Peyer's patch (tissue), 4 donors: ENCODE measurements at regions not wholly inside any gene's neighbourhood (a gene's known extent, or its start where the extent isn't known, plus 50 kb on each side); places are given as distances from the start of the nearest gene placed in this dataset.

Source experiments
- POLR2A ChIP-seq, 2 donors: fragments of 450-650 bp; IDR thresholded peaks; one replicate each; pipeline ENCODE4 v1.5.1; 2017; ENCODE audit warnings: antibody characterized with exemption in 2 of 2, mild to moderate bottlenecking in 2 of 2, moderate library complexity in 2 of 2
- TF ChIP-seq, protein P1 (sequence below), 6 experiments: fragments of 450-650 bp in 4 of 6; fragments of 200-600 bp in 2 of 6; sonication (generic) in 1 of 6; IDR thresholded peaks; one replicate each; pipeline ENCODE4 v1.5.1; 2017 to 2019; ENCODE audit warnings: antibody characterized with exemption in 6 of 6, mild to moderate bottlenecking in 3 of 6, moderate library complexity in 1 of 6

GRCh38 chr4:175229154-175229553, 311.0 kb downstream of the ADAM29 start:
- TF ChIP-seq, protein P1, sequence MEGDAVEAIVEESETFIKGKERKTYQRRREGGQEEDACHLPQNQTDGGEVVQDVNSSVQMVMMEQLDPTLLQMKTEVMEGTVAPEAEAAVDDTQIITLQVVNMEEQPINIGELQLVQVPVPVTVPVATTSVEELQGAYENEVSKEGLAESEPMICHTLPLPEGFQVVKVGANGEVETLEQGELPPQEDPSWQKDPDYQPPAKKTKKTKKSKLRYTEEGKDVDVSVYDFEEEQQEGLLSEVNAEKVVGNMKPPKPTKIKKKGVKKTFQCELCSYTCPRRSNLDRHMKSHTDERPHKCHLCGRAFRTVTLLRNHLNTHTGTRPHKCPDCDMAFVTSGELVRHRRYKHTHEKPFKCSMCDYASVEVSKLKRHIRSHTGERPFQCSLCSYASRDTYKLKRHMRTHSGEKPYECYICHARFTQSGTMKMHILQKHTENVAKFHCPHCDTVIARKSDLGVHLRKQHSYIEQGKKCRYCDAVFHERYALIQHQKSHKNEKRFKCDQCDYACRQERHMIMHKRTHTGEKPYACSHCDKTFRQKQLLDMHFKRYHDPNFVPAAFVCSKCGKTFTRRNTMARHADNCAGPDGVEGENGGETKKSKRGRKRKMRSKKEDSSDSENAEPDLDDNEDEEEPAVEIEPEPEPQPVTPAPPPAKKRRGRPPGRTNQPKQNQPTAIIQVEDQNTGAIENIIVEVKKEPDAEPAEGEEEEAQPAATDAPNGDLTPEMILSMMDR (IDR thresholded peaks at IDR 0.05), result no peak
- no peak for TF ChIP-seq POLR2A (IDR thresholded peaks at IDR 0.05)
